ENCODE measurements at regions not wholly inside any gene's neighbourhood (a gene's known extent, or its start where the extent isn't known, plus 50 kb on each side); places are given as distances from the start of the nearest gene placed in this dataset.

- H3K9me2 ChIP-seq (replicated peaks; ENCODE audit: insufficient read depth), result no peaks in the 10 kb centered on the region
- H4K20me1 ChIP-seq (ENCODE audit: insufficient read depth, poor library complexity, severe bottlenecking), result no peaks in the 10 kb centered on the region
- no peaks in the 10 kb centered on the region for H3K79me2 ChIP-seq
- H3K4me3 ChIP-seq, result no peak overlapping the region
- DNase-seq (ENCODE audit: low spot score), result no peak
- no peaks in the 10 kb centered on the region for H3K27me3 ChIP-seq
- no peaks in the 10 kb centered on the region for H3K36me3 ChIP-seq (replicated peaks; ENCODE audit: insufficient read depth, low read depth)
- no peak overlapping the region for H3K27ac ChIP-seq
- H3K4me1 ChIP-seq (ENCODE audit: insufficient read depth), result no peaks in the 10 kb centered on the region
- no peak for TF ChIP-seq CTCF (IDR thresholded peaks at IDR 0.05; ENCODE audit: poor library complexity)
- 86% methylated on average over 8 of the region's 8 CpGs for WGBS (ENCODE audit: low lambda C conversion rate, missing lambda C conversion rate)
- no peak overlapping the region for H2AFZ ChIP-seq
- no peak overlapping the region for H3K4me2 ChIP-seq
- H3K9me3 ChIP-seq (ENCODE audit: low read depth), result no peaks in the 10 kb centered on the region
Measured at GRCh38 chr11:33617672-33618350, 82.8 kb downstream of the C11orf91 start.

- no peak for DNase-seq (ENCODE audit: low spot score)
- Histone ChIP-seq H3K4me3 (no peak overlapping the region), H4K20me1 (ENCODE audit: insufficient read depth, poor library complexity, severe bottlenecking) (no peaks in the 10 kb centered on the region), H3K9me3 (ENCODE audit: low read depth) (no peaks in the 10 kb centered on the region), H3K79me2 (no peaks in the 10 kb centered on the region), H3K36me3 (replicated peaks; ENCODE audit: insufficient read depth, low read depth) (no peaks in the 10 kb centered on the region), H2AFZ (no peak overlapping the region), H3K9me2 (replicated peaks; ENCODE audit: insufficient read depth) (no peaks in the 10 kb centered on the region), H3K4me1 (ENCODE audit: insufficient read depth) (no peaks in the 10 kb centered on the region), H3K27ac (no peak overlapping the region), H3K27me3 (no peaks in the 10 kb centered on the region), H3K4me2 (no peak overlapping the region)
- WGBS (ENCODE audit: low lambda C conversion rate, missing lambda C conversion rate), result 95% methylated on average over 5 of the region's 5 CpGs
- no peak for TF ChIP-seq EZH2 (IDR thresholded peaks at IDR 0.05; ENCODE audit: borderline replicate concordance)
- TF ChIP-seq CTCF (IDR thresholded peaks at IDR 0.05; ENCODE audit: poor library complexity), result no peak
- no peak for TF ChIP-seq EZH2phosphoT487 (IDR thresholded peaks at IDR 0.05; ENCODE audit: low read depth, severe bottlenecking, unreplicated experiment)
Measured at GRCh38 chr11:33616552-33616951, 84.1 kb downstream of the C11orf91 start.

GRCh38 chr11:33615751-33616150 lies 84.9 kb downstream of the C11orf91 start:
- no peaks in the 10 kb centered on the region for H3K79me2 ChIP-seq
- DNase-seq (ENCODE audit: low spot score), result no peak
- H3K27me3 ChIP-seq, result no peaks in the 10 kb centered on the region
- H4K20me1 ChIP-seq (ENCODE audit: insufficient read depth, poor library complexity, severe bottlenecking), result no peaks in the 10 kb centered on the region
- no peaks in the 10 kb centered on the region for H3K36me3 ChIP-seq (replicated peaks; ENCODE audit: insufficient read depth, low read depth)
- H3K9me2 ChIP-seq (replicated peaks; ENCODE audit: insufficient read depth), result no peaks in the 10 kb centered on the region
- H3K4me3 ChIP-seq, result no peak overlapping the region
- H3K9me3 ChIP-seq (ENCODE audit: low read depth), result no peaks in the 10 kb centered on the region
- no peaks in the 10 kb centered on the region for H3K4me1 ChIP-seq (ENCODE audit: insufficient read depth)
- WGBS (ENCODE audit: low lambda C conversion rate, missing lambda C conversion rate), result 51% methylated on average over 3 of the region's 3 CpGs
- TF ChIP-seq EZH2phosphoT487 (IDR thresholded peaks at IDR 0.05; ENCODE audit: low read depth, severe bottlenecking, unreplicated experiment) (no peak), CTCF (IDR thresholded peaks at IDR 0.05; ENCODE audit: poor library complexity) (no peak), EZH2 (IDR thresholded peaks at IDR 0.05; ENCODE audit: borderline replicate concordance) (no peak)
- no peak overlapping the region for H3K27ac ChIP-seq
- H2AFZ ChIP-seq, result no peak overlapping the region
- no peak overlapping the region for H3K4me2 ChIP-seq

GRCh38 chr11:33613404-33613803 lies 87.2 kb downstream of the C11orf91 start:
- no peaks in the 10 kb centered on the region for H3K4me1 ChIP-seq (ENCODE audit: insufficient read depth)
- H3K27ac ChIP-seq, result no peak overlapping the region
- H3K27me3 ChIP-seq, result no peaks in the 10 kb centered on the region
- WGBS (ENCODE audit: low lambda C conversion rate, missing lambda C conversion rate), result 100% methylated on average over 2 of the region's 2 CpGs
- no peaks in the 10 kb centered on the region for H3K36me3 ChIP-seq (replicated peaks; ENCODE audit: insufficient read depth, low read depth)
- TF ChIP-seq CTCF (IDR thresholded peaks at IDR 0.05; ENCODE audit: poor library complexity) (no peak), EZH2phosphoT487 (IDR thresholded peaks at IDR 0.05; ENCODE audit: low read depth, severe bottlenecking, unreplicated experiment) (no peak), EZH2 (IDR thresholded peaks at IDR 0.05; ENCODE audit: borderline replicate concordance) (no peak)
- no peaks in the 10 kb centered on the region for H3K79me2 ChIP-seq
- no peak overlapping the region for H3K4me2 ChIP-seq
- no peak for DNase-seq (ENCODE audit: low spot score)
- H2AFZ ChIP-seq, result no peak overlapping the region
- H4K20me1 ChIP-seq (ENCODE audit: insufficient read depth, poor library complexity, severe bottlenecking), result no peaks in the 10 kb centered on the region
- H3K9me3 ChIP-seq (ENCODE audit: low read depth), result no peaks in the 10 kb centered on the region
- H3K9me2 ChIP-seq (replicated peaks; ENCODE audit: insufficient read depth), result no peaks in the 10 kb centered on the region
- no peak overlapping the region for H3K4me3 ChIP-seq

All from hepatocyte (in vitro differentiated cells).